Keratinocyte (primary cell): ENCODE measurements at regions not wholly inside any gene's neighbourhood (a gene's known extent, or its start where the extent isn't known, plus 50 kb on each side); places are given as distances from the start of the nearest gene placed in this dataset.

ENCODE experiments used
- DNase-seq: peaks from one replicate; pipeline ENCODE4 v3.0.0-alpha.2; 2011; ENCODE audit warnings: low read depth, missing footprints, low spot score
- FAIRE-seq: peaks from 2 replicates; lab custom pipeline; 2011; peaks lifted over from hg19 to GRCh38; lab: Jason Lieb, UNC
- H2AFZ ChIP-seq: 2 replicates; pipeline ENCODE4 v1.6.0; 2012; ENCODE audit warnings: low read length, control low read depth, inconsistent platforms; ENCODE audit not compliant: control insufficient read depth
- H3K27ac ChIP-seq: 2 replicates; pipeline ENCODE4 v1.5.1; 2011; ENCODE audit warnings: low read length; ENCODE audit not compliant: control insufficient read depth, insufficient read depth
- H3K27me3 ChIP-seq: 3 replicates; pipeline ENCODE4 v1.6.0; 2011; ENCODE audit warnings: low read length; ENCODE audit not compliant: control insufficient read depth, insufficient read depth; ENCODE audit errors: extremely low read depth
- H3K36me3 ChIP-seq, 2 experiments: 2 replicates in 1 of 2; 3 replicates in 1 of 2; pipeline ENCODE4 v1.5.1; 2011; ENCODE audit warnings: low read length in 2 of 2, mild to moderate bottlenecking in 1 of 2; ENCODE audit not compliant: control insufficient read depth in 2 of 2, insufficient read depth in 2 of 2; ENCODE audit errors: extremely low read depth in 1 of 2
- H3K4me1 ChIP-seq: 3 replicates; pipeline ENCODE4 v1.5.1; 2011; ENCODE audit warnings: low read length; ENCODE audit not compliant: control insufficient read depth, insufficient read depth; ENCODE audit errors: extremely low read depth
- H3K4me2 ChIP-seq: 3 replicates; pipeline ENCODE4 v1.6.0; 2011; ENCODE audit warnings: low read depth, low read length; ENCODE audit not compliant: control insufficient read depth, insufficient read depth; ENCODE audit errors: extremely low read depth
- H3K4me3 ChIP-seq, 3 experiments: fragments of 200-600 bp in 1 of 3; sonication (generic) in 1 of 3; 2 replicates in 2 of 3; 3 replicates in 1 of 3; pipeline ENCODE4 v1.5.1; 2011 to 2016; ENCODE audit warnings: low read length in 3 of 3, mild to moderate bottlenecking in 3 of 3, control low read depth in 2 of 3, inconsistent platforms in 1 of 3, low read depth in 1 of 3, mixed read lengths in 1 of 3, mixed run types in 1 of 3, moderate library complexity in 1 of 3; ENCODE audit not compliant: control insufficient read depth in 2 of 3, insufficient read depth in 2 of 3; ENCODE audit errors: extremely low read depth in 1 of 3
- H3K79me2 ChIP-seq: 2 replicates; pipeline ENCODE4 v1.6.0; 2012; ENCODE audit warnings: low read length; ENCODE audit not compliant: control insufficient read depth, insufficient read depth
- H3K9ac ChIP-seq: 3 replicates; pipeline ENCODE4 v1.6.0; 2011; ENCODE audit warnings: low read length; ENCODE audit not compliant: control insufficient read depth, insufficient read depth; ENCODE audit errors: extremely low read depth
- H3K9me1 ChIP-seq: 3 replicates; pipeline ENCODE4 v1.6.0; 2011; ENCODE audit warnings: low read length; ENCODE audit not compliant: control insufficient read depth, insufficient read depth; ENCODE audit errors: extremely low read depth
- H3K9me3 ChIP-seq: 2 replicates; pipeline ENCODE4 v1.5.1; 2012; ENCODE audit warnings: low read depth, low read length; ENCODE audit not compliant: control insufficient read depth
- H4K20me1 ChIP-seq: 3 replicates; pipeline ENCODE4 v1.6.0; 2011; ENCODE audit warnings: low read length; ENCODE audit not compliant: control insufficient read depth, insufficient read depth; ENCODE audit errors: extremely low read depth
- EZH2 ChIP-seq: IDR thresholded peaks from one replicate; pipeline ENCODE4 v1.6.1; 2012; ENCODE audit warnings: inconsistent platforms, mild to moderate bottlenecking, low read length, moderate library complexity
- dilution Hi-C: fragments of 300-500 bp; cut with MboI; formaldehyde crosslinking; loops from one replicate; pipeline ENCODE4 v1.7.0; 2020; ENCODE audit warnings: low sequenced_read_pairs; ENCODE audit not compliant: extremely low pct_ligation_motif_present
- TF ChIP-seq, protein P1 (sequence below), 3 experiments: IDR thresholded peaks in 1 of 3; conservative IDR thresholded peaks in 1 of 3; optimal IDR thresholded peaks in 1 of 3; 2 replicates in 2 of 3; 3 replicates in 1 of 3; pipeline versions ENCODE3 to v1.5.1; 2011; ENCODE audit warnings: low read length in 3 of 3, mild to moderate bottlenecking in 3 of 3, moderate library complexity in 2 of 3, control low read depth in 1 of 3, inconsistent platforms in 1 of 3; ENCODE audit not compliant: insufficient read depth in 2 of 3; ENCODE audit errors: extremely low read depth in 1 of 3

DNA sequence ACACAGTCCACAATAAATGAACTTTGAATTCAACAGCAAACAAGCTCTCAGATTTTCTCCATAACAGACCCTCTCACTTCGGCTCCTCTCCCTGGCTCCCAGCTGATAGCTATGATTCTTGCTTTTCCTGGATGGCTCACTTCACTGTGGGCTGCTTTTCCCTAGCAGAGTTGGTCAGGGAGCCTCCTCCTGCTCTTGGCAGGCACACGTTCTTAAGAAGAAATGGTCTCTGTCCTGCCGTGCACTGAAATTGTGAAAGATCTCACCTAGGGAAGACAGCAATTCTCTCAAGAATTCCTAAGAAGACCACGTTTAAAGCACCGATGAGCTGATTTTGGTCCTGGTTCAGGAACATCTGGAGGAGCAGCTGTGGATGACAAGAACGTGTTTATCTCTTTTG is 148.5 kb upstream of the KCNK2 start:
- Histone ChIP-seq H2AFZ (no peak overlapping the region), H3K36me3 (no peaks in the 10 kb centered on the region), H3K79me2 (no peaks in the 10 kb centered on the region), H3K9ac (no peak overlapping the region), H3K9me3 (no peaks in the 10 kb centered on the region), H3K9me1 (no peaks in the 10 kb centered on the region), H3K4me3 (no peak overlapping the region), H3K4me1 (no peaks in the 10 kb centered on the region), H3K27ac (no peak overlapping the region), H3K4me2 (no peak overlapping the region), H4K20me1 (no peaks in the 10 kb centered on the region), H3K27me3 (no peaks in the 10 kb centered on the region)
- FAIRE-seq = no peak
- TF ChIP-seq EZH2 = no peak
- TF ChIP-seq, protein P1, sequence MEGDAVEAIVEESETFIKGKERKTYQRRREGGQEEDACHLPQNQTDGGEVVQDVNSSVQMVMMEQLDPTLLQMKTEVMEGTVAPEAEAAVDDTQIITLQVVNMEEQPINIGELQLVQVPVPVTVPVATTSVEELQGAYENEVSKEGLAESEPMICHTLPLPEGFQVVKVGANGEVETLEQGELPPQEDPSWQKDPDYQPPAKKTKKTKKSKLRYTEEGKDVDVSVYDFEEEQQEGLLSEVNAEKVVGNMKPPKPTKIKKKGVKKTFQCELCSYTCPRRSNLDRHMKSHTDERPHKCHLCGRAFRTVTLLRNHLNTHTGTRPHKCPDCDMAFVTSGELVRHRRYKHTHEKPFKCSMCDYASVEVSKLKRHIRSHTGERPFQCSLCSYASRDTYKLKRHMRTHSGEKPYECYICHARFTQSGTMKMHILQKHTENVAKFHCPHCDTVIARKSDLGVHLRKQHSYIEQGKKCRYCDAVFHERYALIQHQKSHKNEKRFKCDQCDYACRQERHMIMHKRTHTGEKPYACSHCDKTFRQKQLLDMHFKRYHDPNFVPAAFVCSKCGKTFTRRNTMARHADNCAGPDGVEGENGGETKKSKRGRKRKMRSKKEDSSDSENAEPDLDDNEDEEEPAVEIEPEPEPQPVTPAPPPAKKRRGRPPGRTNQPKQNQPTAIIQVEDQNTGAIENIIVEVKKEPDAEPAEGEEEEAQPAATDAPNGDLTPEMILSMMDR (optimal IDR thresholded peaks at IDR 0.05 in 1 of 3, IDR thresholded peaks at IDR 0.05 in 1 of 3, conservative IDR thresholded peaks at IDR 0.05 in 1 of 3; ENCODE audit: extremely low read depth in 1 of 3, insufficient read depth in 2 of 3, low read length in 3 of 3) = no peak
- DNase-seq = no peak
- dilution Hi-C loops = no loop called here

DNA sequence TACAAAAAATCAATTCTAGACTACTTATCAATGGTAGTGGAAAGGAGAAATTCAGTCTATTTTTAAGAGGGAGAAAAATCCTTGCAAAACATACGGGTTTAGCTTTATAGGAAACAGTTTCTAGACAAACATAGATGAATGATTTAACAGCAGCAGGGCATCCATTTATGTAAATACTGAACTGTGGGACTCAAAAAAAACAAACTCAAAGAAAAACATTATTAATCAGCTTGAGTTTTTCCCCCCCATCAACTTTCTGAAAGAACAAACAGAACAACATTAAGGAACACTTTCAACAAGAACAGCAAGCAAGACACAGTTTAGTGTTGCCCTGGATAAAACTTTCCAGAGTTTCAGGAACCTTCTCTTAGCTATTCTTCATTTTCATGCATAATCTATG is 147.3 kb upstream of the KCNK2 start:
- DNase-seq = no peak

More for the DNA sequence above, 147.3 kb upstream of the KCNK2 start:
- dilution Hi-C loops = no loop called here
- Histone ChIP-seq H3K27ac (no peak overlapping the region), H3K79me2 (no peaks in the 10 kb centered on the region), H2AFZ (no peak overlapping the region), H3K9me1 (no peaks in the 10 kb centered on the region), H4K20me1 (no peaks in the 10 kb centered on the region), H3K4me2 (no peak overlapping the region), H3K27me3 (no peaks in the 10 kb centered on the region), H3K4me1 (no peaks in the 10 kb centered on the region), H3K4me3 (no peak overlapping the region), H3K36me3 (no peaks in the 10 kb centered on the region), H3K9me3 (no peaks in the 10 kb centered on the region), H3K9ac (no peak overlapping the region)
- FAIRE-seq = no peak
- TF ChIP-seq, protein P1 (optimal IDR thresholded peaks at IDR 0.05 in 1 of 3, IDR thresholded peaks at IDR 0.05 in 1 of 3, conservative IDR thresholded peaks at IDR 0.05 in 1 of 3; ENCODE audit: extremely low read depth in 1 of 3, insufficient read depth in 2 of 3, low read length in 3 of 3) = no peak
- TF ChIP-seq EZH2 = no peak
